NCI-H2227 (cell line): ENCODE measurements at regions not wholly inside any gene's neighbourhood (a gene's known extent, or its start where the extent isn't known, plus 50 kb on each side); places are given as distances from the start of the nearest gene placed in this dataset.
"Not testable (repeated sequence)": the region's sequence is repeated elsewhere in the genome, so short reads cannot be mapped to it uniquely, and the experiment has no call there.

Experiments
- DNase-seq: peaks from one replicate; lab custom pipeline; 2025; ENCODE audit not compliant: unreplicated experiment; lab: John Stamatoyannopoulos, UW

DNA sequence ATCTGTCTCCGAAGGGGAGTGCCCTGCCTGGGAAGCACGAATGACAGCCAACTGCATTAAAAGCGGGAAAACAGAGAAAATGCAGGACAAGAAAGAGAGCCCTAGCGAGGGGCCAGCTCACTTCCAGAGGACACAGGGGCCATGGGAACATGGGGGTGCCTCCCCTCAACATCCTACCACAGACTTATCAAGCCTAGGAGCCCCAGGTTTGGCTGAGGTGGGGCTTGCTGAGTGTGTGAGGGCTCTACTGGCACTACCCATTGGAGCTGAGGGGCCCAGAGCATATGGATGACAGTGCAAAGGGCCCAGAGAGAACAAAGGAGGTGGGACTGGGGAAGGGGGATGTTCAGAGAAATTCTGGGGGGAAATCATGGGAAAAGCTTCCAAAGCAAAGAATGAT is 101.8 kb downstream of the PJA1 start:
- DNase-seq: no peak

DNA sequence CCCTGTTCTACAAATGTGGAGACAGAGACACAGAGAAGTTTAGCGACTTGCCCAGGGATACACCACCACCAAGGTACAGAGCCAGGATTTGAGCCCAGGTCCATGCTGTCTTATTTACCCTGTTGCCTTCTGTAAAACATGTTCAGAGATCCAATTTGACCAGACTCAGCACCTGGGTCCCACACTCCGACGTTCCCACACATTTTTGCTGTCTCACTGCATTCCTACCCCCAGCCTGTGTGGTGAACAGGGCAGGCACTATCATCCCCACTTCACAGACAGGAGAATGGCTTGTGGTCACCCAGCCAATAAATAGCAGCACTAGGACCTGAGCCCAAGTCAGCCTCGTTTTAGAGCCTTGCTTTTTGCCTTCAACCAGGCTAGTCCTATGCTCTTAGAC is 102.8 kb downstream of the PJA1 start:
- DNase-seq: no peak

DNA sequence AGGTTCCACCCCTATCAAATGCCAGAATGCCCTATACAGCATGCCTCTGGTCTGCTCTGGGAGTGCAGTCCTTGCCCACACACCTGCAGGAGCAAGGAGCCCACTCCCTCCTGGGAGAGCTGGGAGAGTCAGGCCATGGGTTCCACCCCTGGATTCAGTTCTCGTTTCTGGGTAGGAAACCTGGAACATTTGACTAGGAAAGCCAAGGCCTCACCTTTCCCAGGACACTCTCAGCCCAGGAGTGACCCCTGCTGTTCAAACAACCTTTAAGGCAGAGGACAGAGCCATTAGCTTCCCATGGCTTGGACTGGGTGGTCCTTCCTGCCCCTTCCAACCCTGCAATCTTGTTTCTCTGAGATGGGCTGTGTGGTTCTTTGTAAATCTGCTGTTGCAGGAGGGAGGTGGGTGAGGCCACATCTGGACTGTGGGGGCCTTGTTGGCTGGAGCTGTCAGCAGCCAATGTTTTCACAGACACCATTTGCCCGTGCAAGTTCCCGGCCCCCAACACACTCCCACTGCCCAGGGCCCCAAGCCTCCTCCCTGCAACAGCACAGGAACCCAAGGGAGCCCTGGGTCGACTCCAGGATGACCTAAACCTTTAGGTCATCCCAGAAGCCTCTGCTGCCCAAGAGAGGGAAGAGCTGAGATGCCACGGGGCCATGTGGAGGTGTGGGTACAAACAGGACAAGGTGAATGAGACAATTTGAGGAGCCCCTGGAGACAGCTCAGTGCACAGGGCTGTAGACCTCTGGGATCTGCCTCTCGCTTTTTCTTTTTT is 104.4 kb downstream of the PJA1 start:
- no peak for DNase-seq

DNA sequence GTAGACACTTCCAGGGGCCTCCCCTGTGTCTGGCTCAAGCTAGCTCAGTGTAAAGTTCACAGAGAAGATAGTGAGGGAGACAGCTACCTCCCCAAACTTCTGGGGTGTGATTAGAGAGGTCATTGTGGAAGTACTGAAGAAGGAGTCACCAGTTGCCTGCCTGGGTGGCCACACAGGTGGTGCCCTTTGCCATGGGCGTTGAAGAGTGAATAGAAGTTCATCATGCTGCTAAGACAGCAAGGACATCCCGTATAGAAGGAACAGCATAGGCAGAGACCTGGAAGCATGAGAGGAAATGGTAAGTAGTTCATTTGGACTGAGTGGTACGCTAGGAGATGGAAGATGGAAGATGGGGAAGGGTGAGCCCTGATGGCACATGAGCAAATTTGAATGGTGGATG is 110.1 kb downstream of the PJA1 start:
- DNase-seq: no peak

DNA sequence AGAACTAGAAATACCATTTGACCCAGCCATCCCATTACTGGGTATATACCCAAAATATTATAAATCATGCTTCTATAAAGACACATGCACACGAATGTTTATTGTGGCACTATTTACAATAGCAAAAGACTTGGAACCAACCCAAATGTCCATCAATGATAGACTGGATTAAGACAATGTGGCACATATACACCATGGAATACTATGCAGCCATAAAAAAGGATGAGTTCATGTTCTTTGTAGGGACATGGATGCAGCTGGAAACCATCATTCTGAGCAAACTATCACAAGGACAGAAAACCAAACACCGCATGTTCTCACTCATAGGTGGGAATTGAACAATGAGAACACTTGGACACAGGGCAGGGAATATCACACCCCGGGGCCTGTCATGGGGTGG is 110.8 kb downstream of the PJA1 start:
- not testable (repeated sequence) for DNase-seq

DNA sequence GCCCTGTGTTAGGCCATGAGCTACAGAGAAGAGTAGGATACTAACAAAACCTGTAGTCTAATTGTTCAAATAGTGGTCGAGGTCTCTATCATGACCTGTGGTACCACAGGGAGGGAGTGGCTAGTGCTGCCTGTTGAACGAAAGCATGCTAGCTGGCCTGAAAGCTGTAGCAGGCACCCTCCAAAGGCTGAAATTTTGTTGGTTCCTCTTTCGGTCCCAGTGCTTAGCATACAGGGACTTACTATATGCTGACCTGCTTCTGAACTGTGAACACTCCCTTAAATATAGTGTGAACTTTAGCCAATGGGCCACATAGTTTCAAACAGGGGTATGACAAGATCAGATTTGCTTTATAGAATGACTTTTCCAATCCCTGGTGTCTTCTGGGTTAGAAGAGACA is 113.4 kb downstream of the PJA1 start:
- DNase-seq: no peak

DNA sequence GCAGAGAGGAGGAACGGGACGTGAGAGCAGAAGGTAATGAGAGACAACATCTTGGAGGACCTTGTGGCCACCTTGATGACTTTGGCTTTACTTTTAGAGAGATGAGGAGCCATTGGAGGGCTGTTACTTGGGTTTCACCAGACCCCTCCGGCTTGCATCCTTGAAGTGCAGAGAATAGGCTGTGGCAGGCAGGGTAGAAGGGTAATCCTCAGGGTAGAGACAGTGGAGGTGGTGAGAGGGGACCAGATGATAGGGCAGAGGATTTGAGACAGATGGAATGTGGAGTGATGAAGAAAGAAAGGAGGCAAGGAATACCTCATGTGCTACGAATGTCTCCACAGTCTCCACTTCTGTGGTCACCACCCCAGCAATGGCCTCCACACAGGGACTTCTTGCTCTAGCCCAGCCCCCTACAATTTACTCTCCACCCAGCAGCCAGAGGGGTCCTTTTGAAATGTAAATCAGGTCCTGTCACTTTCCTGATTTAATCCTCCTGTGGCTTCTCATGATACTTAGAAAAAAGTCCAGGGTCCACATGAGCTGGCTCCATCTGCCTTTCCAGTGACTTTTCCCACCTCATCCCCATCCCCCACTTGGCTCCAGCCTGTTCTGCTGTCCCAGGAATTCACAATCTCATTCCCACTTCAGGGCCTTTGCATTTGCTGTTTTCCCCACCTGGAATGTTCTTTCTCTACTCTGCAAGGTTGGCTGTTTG is 115.0 kb downstream of the PJA1 start:
- DNase-seq: no peak

DNA sequence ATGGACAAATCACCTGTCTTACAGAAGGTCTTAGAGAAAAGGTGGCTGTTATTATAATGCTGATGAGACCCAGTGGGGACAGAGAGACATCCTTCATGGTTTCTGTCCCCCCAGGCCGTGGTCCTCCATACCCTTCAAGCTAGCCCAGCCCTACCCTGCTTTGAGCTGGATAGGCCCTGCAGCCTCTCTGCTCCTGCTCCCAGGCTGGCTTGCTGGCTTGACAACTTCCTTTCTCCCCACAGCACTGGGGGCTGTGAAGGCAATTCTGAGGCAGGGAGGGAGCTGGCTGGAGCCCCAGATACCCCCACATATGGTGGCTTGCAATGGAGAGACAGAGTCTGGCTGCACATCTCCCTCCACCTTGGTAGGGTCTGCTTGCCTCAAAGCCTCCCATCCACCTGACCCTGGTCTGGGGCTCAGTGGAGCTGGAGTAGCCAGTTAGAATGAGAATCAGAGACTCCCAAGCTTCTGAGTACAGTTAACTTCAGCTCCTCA is 118.2 kb downstream of the PJA1 start:
- no peak for DNase-seq

DNA sequence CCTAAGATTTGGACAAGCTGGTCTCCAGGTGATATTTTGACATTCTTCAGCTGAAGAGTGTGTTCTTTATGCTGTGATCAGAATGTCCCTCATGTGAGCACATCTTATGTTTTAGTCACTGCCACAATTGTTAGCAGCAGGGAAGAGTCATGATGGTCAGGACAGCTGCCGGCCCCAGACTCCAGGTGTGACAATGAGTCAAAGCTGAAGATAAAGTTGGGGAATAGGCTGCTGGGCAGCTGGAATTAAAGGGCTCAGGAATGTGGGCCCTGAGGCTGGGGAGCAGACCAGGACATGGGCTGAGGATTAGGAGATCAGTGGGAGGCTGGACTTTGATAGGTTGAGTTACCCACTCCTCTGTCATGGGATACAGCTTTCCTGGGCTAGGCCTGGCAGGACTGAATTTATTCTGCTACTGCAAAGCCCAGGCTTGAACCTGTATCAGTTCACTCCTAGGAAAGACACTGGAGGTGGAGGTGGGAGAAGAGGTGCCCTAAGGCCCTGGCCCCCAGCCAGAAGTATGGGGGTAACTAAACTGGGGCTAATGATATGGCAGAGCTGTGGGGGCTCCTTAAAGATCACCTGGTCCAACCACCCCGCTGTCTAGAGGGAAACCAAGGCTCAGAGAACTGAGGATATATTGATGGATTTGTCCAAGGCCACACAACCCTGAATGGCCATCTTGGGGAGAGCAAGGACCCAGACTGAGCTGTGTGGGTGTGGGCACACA is 119.5 kb downstream of the PJA1 start:
- DNase-seq: no peak

DNA sequence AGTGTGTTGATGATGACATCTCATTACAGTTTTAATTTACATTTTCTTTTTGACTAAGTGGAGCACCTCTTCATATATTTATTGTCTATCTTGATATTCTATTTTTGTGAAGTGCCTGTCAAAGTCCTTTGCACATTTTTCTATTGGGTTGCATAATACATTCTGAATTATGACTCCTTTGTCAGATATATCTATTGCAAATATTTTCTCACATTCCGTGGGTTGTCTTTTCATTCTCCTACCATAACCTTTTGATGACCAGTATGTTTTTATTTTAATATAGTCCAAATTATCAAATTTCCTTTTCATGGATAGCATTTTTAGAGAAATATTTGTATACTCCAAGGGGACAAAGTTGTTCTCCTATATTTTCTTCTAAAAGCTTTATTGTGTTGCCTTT is 126.4 kb downstream of the PJA1 start:
- no peak for DNase-seq

DNA sequence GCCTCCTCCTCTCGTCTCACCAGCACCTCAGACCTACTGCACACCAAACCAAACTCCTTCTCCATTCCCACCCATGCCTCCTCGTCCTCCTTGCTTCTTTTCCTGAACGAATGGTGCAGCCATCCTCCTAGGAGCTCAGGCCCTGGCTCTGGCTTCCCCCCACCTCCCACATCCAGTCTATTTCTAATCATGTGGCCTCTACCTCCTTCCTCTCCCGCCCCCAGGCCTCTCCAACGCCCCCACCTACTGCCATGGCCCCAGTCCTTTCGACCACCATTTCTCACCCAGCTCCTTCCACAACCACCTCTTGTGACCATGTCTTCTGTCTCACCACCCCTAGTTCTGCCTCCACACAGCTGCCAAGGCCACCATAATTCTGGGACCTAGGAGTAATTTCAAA is 127.1 kb downstream of the PJA1 start:
- DNase-seq: no peak

DNA sequence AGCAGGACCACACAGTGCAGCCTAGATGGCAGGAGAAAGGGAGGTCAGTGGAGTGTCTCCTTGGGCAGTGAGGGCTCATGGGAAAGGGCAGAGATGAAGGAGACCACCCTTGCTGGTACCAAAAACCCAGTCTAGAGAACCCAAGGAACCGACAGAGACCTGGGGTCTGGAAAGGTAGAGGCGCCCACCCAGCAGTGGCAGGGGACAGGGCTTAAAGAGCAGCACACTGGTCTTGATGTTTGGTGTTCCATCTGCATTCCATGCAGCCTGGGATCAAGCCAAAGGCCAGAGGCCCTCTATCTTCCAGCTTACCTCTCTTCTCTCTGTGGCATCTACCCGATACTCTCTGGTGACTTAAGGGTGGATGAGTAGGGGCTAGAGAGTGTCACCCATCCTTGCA is 127.5 kb downstream of the PJA1 start:
- DNase-seq: no peak

DNA sequence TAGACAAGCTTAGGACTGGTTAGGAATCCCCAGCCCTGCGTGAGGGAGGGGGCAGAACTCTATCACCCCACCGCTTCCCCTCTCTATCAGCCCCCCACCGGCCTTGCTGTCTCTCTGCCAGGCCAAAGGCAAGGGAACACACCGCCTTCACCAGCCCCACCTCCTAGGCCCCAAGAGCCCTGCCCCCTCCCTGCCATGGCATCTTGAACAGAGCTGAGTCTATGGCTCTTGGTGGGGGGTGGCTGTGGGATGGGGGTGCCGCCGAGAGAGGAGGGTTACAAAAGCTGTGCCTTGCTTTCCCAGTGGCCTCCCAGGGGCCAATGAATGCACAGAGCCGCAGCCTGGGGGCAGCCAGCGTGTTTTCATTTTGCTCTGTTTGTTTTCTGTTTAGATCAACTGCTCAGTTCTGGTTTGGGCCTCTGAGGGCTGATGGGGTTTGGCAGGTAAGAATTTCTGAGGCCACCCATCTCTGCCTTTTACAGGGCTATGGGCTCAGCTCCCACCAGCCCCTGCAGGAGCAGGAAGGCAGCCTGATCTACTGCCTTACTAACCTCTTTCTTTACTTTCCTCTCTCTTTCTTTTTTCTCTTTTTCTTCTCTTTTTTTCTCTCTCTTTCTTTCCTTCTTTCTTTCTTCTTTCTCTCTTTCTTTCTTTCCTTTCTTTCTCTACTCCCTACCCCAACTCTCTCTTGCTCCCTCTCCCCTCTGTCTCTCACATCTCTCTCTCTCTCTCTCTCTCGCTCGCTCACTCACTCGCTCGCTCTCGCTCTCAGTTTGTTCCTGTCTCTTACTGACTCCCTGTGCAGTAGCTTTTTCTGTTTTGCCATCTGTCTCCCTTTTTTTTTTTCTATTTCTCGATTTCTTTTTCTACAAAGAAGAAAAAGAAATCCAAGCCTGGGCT is 128.3 kb downstream of the PJA1 start:
- no peak for DNase-seq

DNA sequence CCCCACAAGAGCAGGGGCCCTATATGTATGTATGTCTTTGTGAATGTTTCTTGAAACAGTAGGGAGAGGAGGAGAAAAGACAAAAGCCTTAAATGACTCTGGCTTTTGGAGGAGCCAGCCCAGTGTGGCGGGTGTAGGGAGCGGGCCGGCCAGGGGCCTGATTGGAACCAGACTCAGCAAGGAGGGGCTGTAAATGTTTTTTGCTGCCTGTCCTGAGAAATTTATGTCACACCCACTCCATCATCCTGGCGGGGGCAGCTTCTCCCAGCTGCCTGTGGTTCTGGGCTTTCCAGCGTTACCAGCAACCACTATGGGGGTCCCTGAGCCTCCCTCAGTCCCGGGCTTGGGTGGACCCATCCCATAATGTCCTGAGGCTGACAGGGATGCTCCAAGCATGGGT is 130.8 kb downstream of the PJA1 start:
- DNase-seq: no peak

DNA sequence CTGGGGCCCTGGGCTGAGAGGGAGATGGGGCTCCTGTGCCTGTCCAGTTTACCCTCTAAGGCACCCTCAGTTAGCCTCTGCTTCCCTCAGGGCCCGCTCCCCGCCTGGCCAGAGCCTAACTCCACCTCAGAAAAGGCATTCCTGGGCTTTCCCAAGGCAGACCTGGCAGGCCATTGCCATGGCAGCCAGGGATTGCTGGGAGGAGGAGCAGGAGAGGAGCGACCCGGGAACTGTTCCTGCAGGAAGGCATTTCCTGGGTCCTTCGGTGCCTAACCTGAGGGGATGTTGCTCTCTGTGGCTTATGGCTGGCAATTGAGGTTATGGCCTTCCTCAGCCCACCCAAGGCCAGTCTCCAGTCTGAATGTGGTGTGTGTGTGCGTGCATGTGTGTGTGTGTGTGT is 131.3 kb downstream of the PJA1 start:
- DNase-seq: no peak

DNA sequence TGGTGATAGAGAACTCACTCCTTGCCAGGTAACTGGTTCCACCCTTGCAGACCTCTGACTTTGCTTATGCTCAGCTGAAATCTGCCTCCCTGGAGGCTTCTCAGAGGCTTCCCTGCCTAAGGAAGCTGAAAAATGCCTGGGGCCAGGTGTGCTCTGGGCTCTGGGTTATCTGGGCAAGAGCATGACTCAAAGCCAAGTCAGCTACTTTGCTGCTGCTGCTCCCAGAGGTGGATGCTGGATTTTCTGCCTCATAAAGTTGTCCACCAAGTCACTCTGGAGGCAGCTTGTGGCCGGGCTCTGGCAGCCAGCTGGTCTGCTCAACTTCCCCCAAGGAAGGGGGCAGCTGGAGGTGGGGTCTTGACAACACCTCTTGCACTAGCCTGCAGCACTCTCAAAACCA is 132.7 kb downstream of the PJA1 start:
- DNase-seq: no peak

DNA sequence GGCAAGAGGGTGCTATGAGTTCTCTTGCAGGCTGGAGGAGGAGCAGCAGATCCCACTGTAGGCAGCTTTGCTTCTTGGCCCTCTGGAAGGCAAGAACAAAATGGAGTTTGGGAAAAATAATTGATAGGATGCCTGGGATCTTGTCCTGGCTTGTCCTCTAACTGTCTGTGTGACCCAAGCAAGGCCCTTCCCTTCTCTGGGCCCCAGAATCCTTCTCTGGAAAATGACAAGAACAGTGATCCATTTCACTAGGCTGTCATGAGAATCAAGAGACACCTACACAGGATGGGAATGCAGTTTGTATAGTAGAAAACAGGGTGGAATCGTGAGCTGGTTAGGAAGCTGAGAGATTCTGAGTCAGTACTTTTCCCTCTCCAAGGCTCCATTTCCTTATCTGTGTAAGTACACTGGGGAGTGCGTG is 133.3 kb downstream of the PJA1 start:
- DNase-seq: no peak

DNA sequence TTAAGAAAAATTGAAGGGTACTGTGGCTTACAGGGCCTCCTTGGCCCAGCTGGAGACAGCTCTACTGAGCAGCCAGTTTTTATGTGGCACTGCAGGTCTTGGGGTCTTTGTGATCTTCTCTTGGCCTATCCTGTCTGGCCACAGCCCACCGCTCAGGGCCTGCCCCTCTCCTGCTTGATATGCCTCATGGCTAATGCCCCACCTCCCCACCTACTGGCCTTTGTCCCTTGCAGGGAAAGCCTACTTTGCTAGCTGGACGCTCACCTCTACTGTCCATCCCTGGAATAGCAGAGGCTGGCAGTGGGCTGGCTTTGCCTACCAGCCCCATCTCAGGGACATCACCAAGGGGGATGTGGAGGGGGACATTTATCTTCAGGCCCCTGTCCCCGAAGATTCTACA is 134.1 kb downstream of the PJA1 start:
- DNase-seq: no peak

DNA sequence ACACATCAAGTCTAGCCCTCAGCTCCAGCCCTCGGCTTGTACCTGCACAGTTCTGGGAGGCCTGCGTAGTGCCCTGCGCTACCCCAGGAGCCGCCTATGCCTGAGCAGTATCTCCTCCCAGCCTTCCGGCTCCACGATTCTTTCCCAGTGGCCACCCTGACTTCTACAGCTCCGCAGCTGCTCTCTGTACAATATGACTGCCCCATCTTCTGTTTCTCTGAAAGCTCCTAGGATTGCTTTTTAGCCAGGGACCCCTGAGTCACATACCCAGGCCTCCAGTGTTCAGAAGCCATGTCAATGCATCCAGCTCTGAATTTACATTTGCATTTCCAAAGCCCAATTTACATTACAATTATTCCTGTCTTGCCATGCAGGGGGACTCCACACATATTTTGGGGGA is 135.5 kb downstream of the PJA1 start:
- DNase-seq: no peak

DNA sequence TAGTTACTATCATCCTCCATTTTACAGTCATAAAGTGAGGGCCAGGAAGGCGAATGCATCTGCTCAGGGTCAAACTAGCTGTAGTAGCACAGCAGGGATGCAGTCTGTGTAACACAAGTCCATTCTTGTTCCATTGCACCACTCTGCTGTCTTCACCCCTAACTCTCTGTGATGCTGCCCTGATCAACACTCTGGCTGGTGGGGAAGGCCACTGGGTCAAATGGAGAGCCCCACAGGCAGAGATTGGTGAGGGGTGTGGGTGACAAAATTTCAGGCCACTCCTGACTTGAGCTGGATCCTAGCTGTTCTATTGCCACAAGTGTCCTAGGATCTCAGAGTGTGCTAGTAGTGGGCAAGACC is 136.5 kb downstream of the PJA1 start:
- no peak for DNase-seq
